ENCODE measurements at regions not wholly inside any gene's neighbourhood (a gene's known extent, or its start where the extent isn't known, plus 50 kb on each side); places are given as distances from the start of the nearest gene placed in this dataset.

GRCh38 chr10:128895473-128895872 is 571.6 kb upstream of the MGMT start:
- TF ChIP-seq ETV6 (IDR thresholded peaks at IDR 0.05; ENCODE audit: borderline replicate concordance in 1 of 2, low read depth in 2 of 2, low read length in 1 of 2), result no peak
- TF ChIP-seq ETV6 (CRISPR knock-in tag; IDR thresholded peaks at IDR 0.05; ENCODE audit: borderline replicate concordance), result no peak
- TF ChIP-seq CTCF (IDR thresholded peaks at IDR 0.05 in 2 of 3, conservative IDR thresholded peaks at IDR 0.05 in 1 of 3; ENCODE audit: insufficient read depth in 2 of 3, low read depth in 1 of 3, low read length in 3 of 3), result no peak

Measured in K562 (cell line).